Cerebellar cortex (tissue), 1 donor: ENCODE measurements at regions not wholly inside any gene's neighbourhood (a gene's known extent, or its start where the extent isn't known, plus 50 kb on each side); places are given as distances from the start of the nearest gene placed in this dataset.
"Not testable (repeated sequence)": the region's sequence is repeated elsewhere in the genome, so short reads cannot be mapped to it uniquely, and the experiment has no call there.

Source experiments
- DNase-seq: peaks from one replicate; pipeline ENCODE4 v3.0.0-alpha.2; 2015; ENCODE audit warnings: low spot score

- DNase-seq = peak; percentile 21
Observed at GRCh38 chr22:22756551-22757201, 112.3 kb downstream of the GGTLC2 start.

DNA sequence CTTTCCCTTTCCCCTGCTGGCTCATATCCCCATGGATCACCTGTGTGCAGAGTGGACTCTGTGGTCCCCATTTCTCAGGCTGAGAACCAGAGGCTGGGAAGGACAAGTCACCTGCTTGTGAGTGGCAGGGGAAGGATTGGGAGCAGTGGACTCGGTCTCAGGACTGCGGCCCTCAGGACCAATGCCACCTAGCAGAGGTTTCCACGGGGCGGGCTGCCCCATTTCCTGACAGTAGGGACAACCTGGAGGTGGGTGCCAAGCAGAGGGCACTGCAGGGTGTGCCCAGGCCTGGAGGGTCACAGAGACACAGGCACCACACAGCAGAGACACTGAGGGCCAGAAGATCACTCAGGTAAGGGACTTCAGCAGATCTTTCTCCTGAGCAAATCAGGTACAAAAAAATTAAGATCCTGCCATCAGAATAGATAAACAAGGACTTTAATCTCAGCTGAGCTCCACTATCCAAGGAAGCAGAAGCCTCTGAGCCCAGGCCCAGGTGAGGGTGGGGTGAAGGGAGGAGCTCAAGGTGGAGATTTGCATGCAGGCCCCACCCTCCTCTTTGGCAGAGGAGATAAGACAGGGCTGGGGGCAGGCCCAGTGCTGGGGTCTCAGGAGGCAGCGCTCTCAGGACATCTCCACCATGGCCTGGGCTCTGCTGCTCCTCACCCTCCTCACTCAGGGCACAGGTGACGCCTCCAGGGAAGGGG is 113.8 kb downstream of the GGTLC2 start:
- not testable (repeated sequence) for DNase-seq

DNA sequence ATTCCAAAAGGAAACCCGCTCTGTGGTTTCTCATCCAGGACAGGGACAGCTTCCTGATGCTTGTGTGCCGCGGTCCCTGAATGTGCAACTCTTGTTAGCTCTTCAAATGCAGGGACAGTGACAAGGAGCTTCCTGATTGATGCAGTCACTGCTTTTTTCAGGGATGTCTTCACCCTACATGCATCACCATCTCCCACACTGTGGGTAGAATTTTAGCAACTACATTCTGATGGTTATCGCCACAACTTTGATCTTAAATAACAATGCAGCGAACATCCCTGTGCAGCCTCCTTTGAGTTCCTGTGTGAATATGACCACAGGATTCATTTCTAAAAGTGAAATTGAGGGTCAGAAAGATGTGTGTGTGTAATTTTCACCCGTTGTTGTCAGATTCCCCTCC is 115.0 kb downstream of the GGTLC2 start:
- DNase-seq = no peak

GRCh38 chr22:22759889-22760546 is 115.6 kb downstream of the GGTLC2 start:
- no peak for DNase-seq

DNA sequence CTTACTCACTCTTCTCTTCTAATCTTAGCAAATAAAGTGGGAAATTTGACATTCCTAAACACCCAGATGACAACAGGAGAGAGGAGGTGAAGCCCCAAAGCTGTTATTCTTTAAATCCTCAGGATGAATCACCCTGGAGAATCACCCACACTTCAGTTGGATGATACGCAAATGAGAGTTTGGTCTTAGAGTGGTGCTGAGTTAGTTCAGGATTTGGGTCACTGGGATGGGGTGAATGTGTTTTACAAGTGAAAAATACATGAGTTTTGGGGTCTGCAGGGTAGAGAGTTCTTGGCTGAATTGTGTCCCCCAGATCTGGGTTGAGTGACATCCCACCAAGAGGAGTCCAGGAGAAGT is 117.2 kb downstream of the GGTLC2 start:
- no peak for DNase-seq

GRCh38 chr22:22761963-22762772 is 117.8 kb downstream of the GGTLC2 start:
- no peak for DNase-seq

- no peak for DNase-seq
Observed at GRCh38 chr22:22763512-22763911, 119.1 kb downstream of the GGTLC2 start.

DNA sequence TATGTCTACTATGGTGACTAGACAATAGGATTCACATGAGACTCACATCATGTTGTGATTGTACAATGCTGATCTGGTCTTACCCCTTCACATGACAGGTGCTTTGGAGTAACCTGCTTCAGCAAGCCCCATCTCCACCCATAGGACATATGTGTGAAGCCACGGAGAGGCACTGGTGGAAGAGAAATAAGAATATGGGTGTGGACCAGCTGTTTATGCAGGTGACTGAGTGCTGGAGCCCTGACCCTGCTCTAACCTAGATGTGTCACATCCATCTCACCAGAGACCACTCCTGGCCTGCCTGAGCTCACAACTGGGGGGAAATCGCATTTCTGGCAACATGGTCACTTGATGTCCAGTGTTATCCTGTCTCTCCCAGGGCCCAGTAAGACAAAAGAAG is 119.7 kb downstream of the GGTLC2 start:
- no peak for DNase-seq

GRCh38 chr22:22767876-22768602 is 119.6 kb upstream of the IGLL5 start:
- no peak for DNase-seq

- no peak for DNase-seq
Observed at GRCh38 chr22:22768885-22769284, 118.7 kb upstream of the IGLL5 start.

- no peak for DNase-seq
Observed at GRCh38 chr22:22769434-22770279, 118.0 kb upstream of the IGLL5 start.

- peak; percentile 35 for DNase-seq
Observed at GRCh38 chr22:22770280-22770871, 117.2 kb upstream of the IGLL5 start.

GRCh38 chr22:22770881-22771280 is 116.7 kb upstream of the IGLL5 start:
- no peak for DNase-seq

- DNase-seq = peak; percentile 33
Observed at GRCh38 chr22:22771696-22772377, 115.8 kb upstream of the IGLL5 start.

- DNase-seq = no peak
Observed at GRCh38 chr22:22772396-22772795, 115.2 kb upstream of the IGLL5 start.

- DNase-seq = no peak
Observed at GRCh38 chr22:22772883-22773282, 114.7 kb upstream of the IGLL5 start.

- DNase-seq = no peak
Observed at GRCh38 chr22:22773427-22773826, 114.2 kb upstream of the IGLL5 start.

DNA sequence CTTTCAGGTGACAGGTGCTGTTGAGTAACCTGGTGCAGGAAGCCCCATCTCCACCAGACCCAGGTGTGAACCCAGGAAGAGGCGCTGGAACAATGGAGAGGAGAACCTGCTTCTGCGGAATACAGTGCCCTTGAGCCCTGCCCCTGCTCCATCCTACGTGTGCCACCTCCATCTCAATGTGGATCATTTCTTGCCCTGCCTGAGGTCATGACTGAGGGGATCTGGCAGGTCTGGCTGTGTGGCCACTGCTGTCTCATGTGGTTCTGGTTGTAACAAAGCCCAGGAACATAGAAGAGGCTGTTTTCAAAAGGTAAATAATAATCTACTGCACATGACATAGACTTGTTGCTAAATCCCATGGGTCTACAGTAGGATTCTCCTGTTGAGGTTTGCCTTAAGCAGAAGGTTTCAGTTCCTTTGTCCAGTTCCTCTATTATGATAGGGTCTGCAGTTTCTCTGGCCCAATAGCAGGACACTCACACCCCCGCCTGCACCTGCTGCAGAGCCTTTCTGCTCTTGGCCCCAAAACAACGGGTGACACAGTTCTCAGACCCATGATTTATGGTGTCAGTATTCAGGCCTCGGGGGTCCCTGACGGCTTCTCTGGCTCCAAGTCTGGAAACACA is 113.5 kb upstream of the IGLL5 start:
- DNase-seq = no peak

DNA sequence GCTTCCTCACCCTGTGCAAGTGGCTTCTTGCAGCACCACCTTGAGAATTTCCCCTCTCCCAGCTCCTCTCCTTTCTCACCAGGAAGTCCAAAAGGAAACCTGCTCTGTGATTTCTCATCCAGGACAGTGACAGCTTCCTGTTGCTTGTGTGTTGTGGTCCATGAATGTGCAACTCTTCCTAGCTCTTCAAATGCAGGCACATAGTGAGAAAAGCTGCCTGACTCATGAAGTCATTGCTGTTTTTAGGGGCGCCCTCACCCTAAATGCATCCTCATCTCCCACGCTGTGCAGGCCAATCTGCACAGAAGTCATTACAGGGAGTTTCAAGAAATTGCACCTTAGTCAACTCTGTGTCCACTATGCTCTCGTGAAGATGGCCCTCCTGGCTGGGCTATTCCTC is 112.9 kb upstream of the IGLL5 start:
- DNase-seq = not testable (repeated sequence)
